OCI-LY1 (cell line): ENCODE measurements at regions not wholly inside any gene's neighbourhood (a gene's known extent, or its start where the extent isn't known, plus 50 kb on each side); places are given as distances from the start of the nearest gene placed in this dataset.

ENCODE experiments used
- CTCF ChIP-seq: fragments of 200-600 bp; sonication (generic), shearing (Covaris generic); IDR thresholded peaks from 2 replicates; pipeline ENCODE4 v1.5.1; 2017; ENCODE audit warnings: mild to moderate bottlenecking, antibody characterized with exemption, low read length, moderate library complexity, mixed read lengths
- EZH2 ChIP-seq: fragments of 200-600 bp; sonication (generic), shearing (Covaris generic); IDR thresholded peaks from 2 replicates; pipeline ENCODE4 v1.8.0; 2017; ENCODE audit warnings: borderline replicate concordance, mixed run types, mild to moderate bottlenecking, antibody characterized with exemption, low read length, moderate library complexity, mixed read lengths

GRCh38 chr2:238502956-238503791 lies 76.4 kb downstream of the ASB1 start:
- TF ChIP-seq CTCF: no peak
- no peak for TF ChIP-seq EZH2
